H9 (cell line): ENCODE measurements at regions not wholly inside any gene's neighbourhood (a gene's known extent, or its start where the extent isn't known, plus 50 kb on each side); places are given as distances from the start of the nearest gene placed in this dataset.
A peak's percentile ranks its signal among the peaks of the same experiment; 100 is the strongest.

Experiments used
- DNase-seq: peaks from one replicate; pipeline ENCODE4 v3.0.0-alpha.2; 2017
- H2AFZ ChIP-seq: one replicate; pipeline ENCODE4 v1.6.1; 2013; ENCODE audit warnings: mild to moderate bottlenecking, low read length, control low read depth, moderate library complexity
- H2AK5ac ChIP-seq: 2 replicates; pipeline ENCODE4 v1.6.1; 2013; ENCODE audit warnings: low read length, control low read depth, mixed read lengths; ENCODE audit not compliant: insufficient read length
- H2BK120ac ChIP-seq: one replicate; pipeline ENCODE4 v1.6.1; 2013; ENCODE audit warnings: low read depth, mild to moderate bottlenecking, low read length, control low read depth, inconsistent platforms; ENCODE audit not compliant: poor library complexity, severe bottlenecking
- H2BK12ac ChIP-seq: 2 replicates; pipeline ENCODE4 v1.6.1; 2013; ENCODE audit warnings: low read length, control low read depth, mixed read lengths, low read depth; ENCODE audit not compliant: insufficient read length
- H2BK15ac ChIP-seq: 2 replicates; pipeline ENCODE4 v1.6.1; 2013; ENCODE audit warnings: low read depth, low read length, control low read depth
- H2BK20ac ChIP-seq: one replicate; pipeline ENCODE4 v1.6.1; 2013; ENCODE audit warnings: low read depth, mild to moderate bottlenecking, low read length, control low read depth, inconsistent platforms; ENCODE audit not compliant: poor library complexity, severe bottlenecking
- H2BK5ac ChIP-seq: 2 replicates; pipeline ENCODE4 v1.6.1; 2013; ENCODE audit warnings: low read length, control low read depth, mixed read lengths; ENCODE audit not compliant: insufficient read length
- H3K14ac ChIP-seq: 2 replicates; pipeline ENCODE4 v1.6.1; 2013; ENCODE audit warnings: low read length, control low read depth; ENCODE audit not compliant: insufficient read depth
- H3K18ac ChIP-seq: 2 replicates; pipeline ENCODE4 v1.6.1; 2013; ENCODE audit warnings: low read depth, mild to moderate bottlenecking, mixed read lengths, low read length, control low read depth; ENCODE audit not compliant: insufficient read length
- H3K23ac ChIP-seq: 2 replicates; pipeline ENCODE4 v1.6.1; 2013; ENCODE audit warnings: low read length, control low read depth, mixed read lengths, low read depth; ENCODE audit not compliant: insufficient read length
- H3K23me2 ChIP-seq: 2 replicates; pipeline ENCODE4 v1.6.1; 2013; ENCODE audit warnings: low read depth, mild to moderate bottlenecking, mixed read lengths, low read length, control low read depth; ENCODE audit not compliant: insufficient read length, poor library complexity, severe bottlenecking
- H3K27ac ChIP-seq: 2 replicates; pipeline ENCODE4 v1.5.1; 2013; ENCODE audit warnings: low read length, control low read depth, mixed read lengths, low read depth; ENCODE audit not compliant: insufficient read length
- H3K27me3 ChIP-seq: 2 replicates; pipeline ENCODE4 v1.6.1; 2013; ENCODE audit warnings: low read length, control low read depth, inconsistent platforms; ENCODE audit not compliant: insufficient read depth
- H3K4ac ChIP-seq: 2 replicates; pipeline ENCODE4 v1.6.1; 2013; ENCODE audit warnings: low read depth, mild to moderate bottlenecking, control low read depth, inconsistent platforms, low read length, moderate library complexity
- H3K4me1 ChIP-seq: 2 replicates; pipeline ENCODE4 v1.6.1; 2013; ENCODE audit warnings: low read length, control low read depth, inconsistent platforms; ENCODE audit not compliant: insufficient read depth
- H3K4me2 ChIP-seq: 2 replicates; pipeline ENCODE4 v1.6.1; 2013; ENCODE audit warnings: low read length, control low read depth, mixed read lengths; ENCODE audit not compliant: insufficient read length, insufficient read depth
- H3K56ac ChIP-seq: 2 replicates; pipeline ENCODE4 v1.6.1; 2013; ENCODE audit warnings: low read depth, mild to moderate bottlenecking, mixed read lengths, low read length, control low read depth; ENCODE audit not compliant: insufficient read length
- H3K79me1 ChIP-seq: 2 replicates; pipeline ENCODE4 v1.6.1; 2013; ENCODE audit warnings: low read depth, mild to moderate bottlenecking, moderate library complexity, low read length, control low read depth, inconsistent platforms; ENCODE audit not compliant: insufficient read depth, poor library complexity, severe bottlenecking
- H3K79me2 ChIP-seq: 2 replicates; pipeline ENCODE4 v1.6.1; 2013; ENCODE audit warnings: low read length, control low read depth, inconsistent platforms; ENCODE audit not compliant: insufficient read depth
- H3K9ac ChIP-seq: 2 replicates; pipeline ENCODE4 v1.6.1; 2013; ENCODE audit warnings: low read length, control low read depth, mixed read lengths; ENCODE audit not compliant: insufficient read length; ENCODE audit errors: extremely low read depth
- H3K9me3 ChIP-seq: one replicate; pipeline ENCODE4 v1.6.1; 2013; ENCODE audit warnings: low read depth, low read length, inconsistent platforms; ENCODE audit not compliant: control insufficient read depth
- H3T11ph ChIP-seq: one replicate; pipeline ENCODE4 v1.6.1; 2013; ENCODE audit warnings: mild to moderate bottlenecking, low read length, control low read depth, inconsistent platforms
- H4K20me1 ChIP-seq: one replicate; pipeline ENCODE4 v1.6.1; 2013; ENCODE audit not compliant: control insufficient read depth, insufficient read length, insufficient read depth
- H4K5ac ChIP-seq: 2 replicates; pipeline ENCODE4 v1.6.1; 2013; ENCODE audit warnings: low read depth, mild to moderate bottlenecking, mixed read lengths, low read length, control low read depth; ENCODE audit not compliant: insufficient read length
- H4K8ac ChIP-seq: replicated peaks from 2 replicates; pipeline ENCODE4 v1.6.1; 2013; ENCODE audit warnings: low read length, control low read depth, mixed read lengths, low read depth; ENCODE audit not compliant: insufficient read length
- H4K91ac ChIP-seq: 2 replicates; pipeline ENCODE4 v1.6.1; 2013; ENCODE audit warnings: low read depth, mild to moderate bottlenecking, moderate library complexity, mixed read lengths, low read length, control low read depth; ENCODE audit not compliant: insufficient read length
- H3K27ac Mint-ChIP-seq, 3 experiments: 2 replicates in 2 of 3; 3 replicates in 1 of 3; pipeline ENCODE4 v1.8.0; 2020 to 2021; ENCODE audit warnings: mixed read lengths in 3 of 3, mild to moderate bottlenecking in 1 of 3, moderate library complexity in 1 of 3
- H3K27me3 Mint-ChIP-seq: 2 replicates; pipeline ENCODE4 v1.8.0; 2021; ENCODE audit warnings: low read depth, mild to moderate bottlenecking, moderate library complexity, mixed read lengths
- H3K36me3 Mint-ChIP-seq, 3 experiments: 2 replicates in 2 of 3; 3 replicates in 1 of 3; pipeline ENCODE4 v1.8.0; 2020 to 2021; ENCODE audit warnings: low read depth in 3 of 3, mixed read lengths in 3 of 3; ENCODE audit not compliant: insufficient read depth in 1 of 3
- H3K4me1 Mint-ChIP-seq, 2 experiments: 2 replicates each; pipeline ENCODE4 v1.8.0; 2020; ENCODE audit warnings: mixed read lengths in 2 of 2
- H3K4me3 Mint-ChIP-seq, 2 experiments: 2 replicates in 1 of 2; 3 replicates in 1 of 2; pipeline ENCODE4 v1.8.0; 2020 to 2021; ENCODE audit warnings: mild to moderate bottlenecking in 2 of 2, mixed read lengths in 2 of 2, moderate library complexity in 1 of 2
- H3K9me3 Mint-ChIP-seq, 2 experiments: 2 replicates in 1 of 2; 3 replicates in 1 of 2; pipeline ENCODE4 v1.8.0; 2020; ENCODE audit warnings: mild to moderate bottlenecking in 2 of 2, mixed read lengths in 2 of 2, moderate library complexity in 1 of 2
- WGBS: extraction: QIAGEN DNeasy Blood & Tissue Kit; methylation state at CpG from one replicate; pipeline ENCODE4 v1.1.7; 2013; ENCODE audit warnings: missing lambda C conversion rate, low lambda C conversion rate, mixed read lengths; ENCODE audit not compliant: insufficient read length; ENCODE audit errors: extremely low coverage; 5-methylcytosine and 5-hydroxymethylcytosine counted together
- TF ChIP-seq, protein P1 (sequence below): fragments of 200-600 bp; sonication (generic); conservative IDR thresholded peaks from 3 replicates; pipeline ENCODE4 v1.8.0; 2021; ENCODE audit warnings: antibody characterized with exemption, mild to moderate bottlenecking

DNA sequence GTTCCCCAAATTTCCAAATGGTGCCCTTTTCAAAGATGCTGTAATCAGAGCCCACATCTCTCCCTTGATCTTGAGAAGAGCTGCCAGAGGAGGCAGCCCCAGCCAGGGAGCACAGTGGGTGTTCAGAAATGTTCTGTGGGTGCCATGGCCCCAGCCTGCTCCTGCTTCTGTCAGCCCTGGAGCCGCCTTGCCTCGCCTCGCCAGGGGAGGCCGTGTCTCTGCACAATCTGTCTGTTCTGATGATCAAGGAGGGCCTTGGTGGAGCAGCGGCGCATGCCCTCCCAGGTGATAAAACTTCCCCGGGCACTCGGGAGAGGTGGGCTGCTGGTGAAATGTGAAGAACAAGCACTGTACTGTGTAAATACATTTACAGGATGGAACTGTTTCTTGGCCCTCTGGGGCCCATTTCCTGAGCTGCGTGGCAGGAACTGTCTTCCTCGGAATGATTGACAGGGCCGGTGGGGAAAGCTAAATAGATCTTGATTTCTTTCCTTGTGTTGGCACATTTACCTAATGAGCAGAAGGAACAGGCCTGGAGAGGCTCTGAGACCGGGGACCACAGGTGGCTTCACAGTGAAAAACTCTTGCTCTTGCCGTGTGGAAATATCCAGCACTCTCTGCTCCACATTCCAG is 207.8 kb upstream of the PODXL start:
- H2AK5ac ChIP-seq, result no peak overlapping the region
- no peak overlapping the region for H3K27ac ChIP-seq
- Mint-ChIP-seq H3K27ac (peak overlapping the region in 1 of 3 experiments; percentile 41; a peak in 1 of 7 replicates), H3K4me1 (peaks cover 11 to 12% of the 10 kb centered on the region in 2 experiments), H3K36me3 (no peaks in the 10 kb centered on the region), H3K27me3 (peaks cover 14% of the 10 kb centered on the region), H3K4me3 (no peak overlapping the region), H3K9me3 (no peaks in the 10 kb centered on the region; a peak in 1 of 5 replicates)
- H3K4me1 ChIP-seq, result no peaks in the 10 kb centered on the region; the same call in 1 of the 2 replicates
- H3T11ph ChIP-seq, result no peak overlapping the region
- no peak overlapping the region for H3K23ac ChIP-seq
- no peak overlapping the region for H3K14ac ChIP-seq
- no peak overlapping the region for H3K4me2 ChIP-seq
- H4K91ac ChIP-seq, result no peak overlapping the region
- H3K4ac ChIP-seq, result no peak overlapping the region
- no peak overlapping the region for H2BK15ac ChIP-seq
- TF ChIP-seq, protein P1, sequence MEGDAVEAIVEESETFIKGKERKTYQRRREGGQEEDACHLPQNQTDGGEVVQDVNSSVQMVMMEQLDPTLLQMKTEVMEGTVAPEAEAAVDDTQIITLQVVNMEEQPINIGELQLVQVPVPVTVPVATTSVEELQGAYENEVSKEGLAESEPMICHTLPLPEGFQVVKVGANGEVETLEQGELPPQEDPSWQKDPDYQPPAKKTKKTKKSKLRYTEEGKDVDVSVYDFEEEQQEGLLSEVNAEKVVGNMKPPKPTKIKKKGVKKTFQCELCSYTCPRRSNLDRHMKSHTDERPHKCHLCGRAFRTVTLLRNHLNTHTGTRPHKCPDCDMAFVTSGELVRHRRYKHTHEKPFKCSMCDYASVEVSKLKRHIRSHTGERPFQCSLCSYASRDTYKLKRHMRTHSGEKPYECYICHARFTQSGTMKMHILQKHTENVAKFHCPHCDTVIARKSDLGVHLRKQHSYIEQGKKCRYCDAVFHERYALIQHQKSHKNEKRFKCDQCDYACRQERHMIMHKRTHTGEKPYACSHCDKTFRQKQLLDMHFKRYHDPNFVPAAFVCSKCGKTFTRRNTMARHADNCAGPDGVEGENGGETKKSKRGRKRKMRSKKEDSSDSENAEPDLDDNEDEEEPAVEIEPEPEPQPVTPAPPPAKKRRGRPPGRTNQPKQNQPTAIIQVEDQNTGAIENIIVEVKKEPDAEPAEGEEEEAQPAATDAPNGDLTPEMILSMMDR, result no peak
- H2AFZ ChIP-seq, result no peak overlapping the region
- H3K79me1 ChIP-seq, result no peaks in the 10 kb centered on the region
- H3K9me3 ChIP-seq, result no peaks in the 10 kb centered on the region
- no peaks in the 10 kb centered on the region for H3K23me2 ChIP-seq
- no peak overlapping the region for H2BK20ac ChIP-seq
- DNase-seq, result no peak
- H4K20me1 ChIP-seq, result no peaks in the 10 kb centered on the region
- no peaks in the 10 kb centered on the region for H3K27me3 ChIP-seq
- H2BK5ac ChIP-seq, result no peak overlapping the region
- WGBS, result no CpG with 5 or more reads among the region's 13 CpGs
- H2BK120ac ChIP-seq, result no peak overlapping the region
- H3K79me2 ChIP-seq, result no peaks in the 10 kb centered on the region
- no peak overlapping the region for H4K5ac ChIP-seq
- H3K56ac ChIP-seq, result no peak overlapping the region
- H2BK12ac ChIP-seq, result no peak overlapping the region
- no peak overlapping the region for H4K8ac ChIP-seq
- no peak overlapping the region for H3K9ac ChIP-seq
- H3K18ac ChIP-seq, result no peak overlapping the region
